ENCODE measurements at regions not wholly inside any gene's neighbourhood (a gene's known extent, or its start where the extent isn't known, plus 50 kb on each side); places are given as distances from the start of the nearest gene placed in this dataset.

GRCh38 chr2:167489325-167489724 is 601.0 kb downstream of the XIRP2 start:
- no peaks in the 10 kb centered on the region for H3K9me3 ChIP-seq
- H3K27me3 ChIP-seq = no peaks in the 10 kb centered on the region
- no peak for DNase-seq
- intact Hi-C loops (cut with DNase I; ENCODE audit: low total_unique reads) = no loop called here
- TF ChIP-seq CTCF (IDR thresholded peaks at IDR 0.05) = no peak
- TF ChIP-seq POLR2A (IDR thresholded peaks at IDR 0.05) = no peak
- H3K36me3 ChIP-seq = no peaks in the 10 kb centered on the region
- no peaks in the 10 kb centered on the region for H3K4me1 ChIP-seq
- H3K4me3 ChIP-seq = no peak overlapping the region
- no peak overlapping the region for H3K27ac ChIP-seq

GRCh38 chr2:167487728-167488127 is 599.4 kb downstream of the XIRP2 start:
- Histone ChIP-seq H3K27ac (no peak overlapping the region), H3K36me3 (no peaks in the 10 kb centered on the region), H3K9me3 (no peaks in the 10 kb centered on the region), H3K4me1 (no peaks in the 10 kb centered on the region), H3K4me3 (no peak overlapping the region), H3K27me3 (no peaks in the 10 kb centered on the region)
- intact Hi-C loops (cut with DNase I; ENCODE audit: low total_unique reads) = no loop called here
- no peak for DNase-seq
- TF ChIP-seq POLR2A (IDR thresholded peaks at IDR 0.05) (no peak), CTCF (IDR thresholded peaks at IDR 0.05) (no peak)

- Histone ChIP-seq H3K4me3 (no peak overlapping the region), H3K27me3 (no peaks in the 10 kb centered on the region), H3K27ac (no peak overlapping the region), H3K9me3 (no peaks in the 10 kb centered on the region), H3K36me3 (no peaks in the 10 kb centered on the region), H3K4me1 (no peaks in the 10 kb centered on the region)
- DNase-seq = no peak
- TF ChIP-seq CTCF (IDR thresholded peaks at IDR 0.05) (no peak), POLR2A (IDR thresholded peaks at IDR 0.05) (no peak)
- intact Hi-C loops (cut with DNase I; ENCODE audit: low total_unique reads) = no loop called here
These were observed 596.6 kb downstream of the XIRP2 start for GRCh38 chr2:167484875-167485274.

- no peaks in the 10 kb centered on the region for H3K9me3 ChIP-seq
- H3K27ac ChIP-seq = no peak overlapping the region
- no peak for DNase-seq
- TF ChIP-seq POLR2A (IDR thresholded peaks at IDR 0.05) = no peak
- TF ChIP-seq CTCF (IDR thresholded peaks at IDR 0.05) = no peak
- H3K27me3 ChIP-seq = no peaks in the 10 kb centered on the region
- H3K4me1 ChIP-seq = no peaks in the 10 kb centered on the region
- no peak overlapping the region for H3K4me3 ChIP-seq
- H3K36me3 ChIP-seq = no peaks in the 10 kb centered on the region
- intact Hi-C loops (cut with DNase I; ENCODE audit: low total_unique reads) = no loop called here
These were observed 592.7 kb downstream of the XIRP2 start for GRCh38 chr2:167480986-167481309.

- H3K36me3 ChIP-seq = no peaks in the 10 kb centered on the region
- no peaks in the 10 kb centered on the region for H3K27me3 ChIP-seq
- intact Hi-C loops (cut with DNase I; ENCODE audit: low total_unique reads) = no loop called here
- no peak overlapping the region for H3K27ac ChIP-seq
- no peaks in the 10 kb centered on the region for H3K4me1 ChIP-seq
- no peaks in the 10 kb centered on the region for H3K9me3 ChIP-seq
- DNase-seq = no peak
- TF ChIP-seq CTCF (IDR thresholded peaks at IDR 0.05) = no peak
- no peak for TF ChIP-seq POLR2A (IDR thresholded peaks at IDR 0.05)
- no peak overlapping the region for H3K4me3 ChIP-seq
These were observed 592.1 kb downstream of the XIRP2 start for GRCh38 chr2:167480232-167480985.
